Stimulated activated CD4-positive, alpha-beta T cell treated with anti-CD3 and anti-CD28 coated beads, Interleukin-15, amount 100 ng/mL, for 24 hours (primary cell): ENCODE measurements at regions not wholly inside any gene's neighbourhood (a gene's known extent, or its start where the extent isn't known, plus 50 kb on each side); places are given as distances from the start of the nearest gene placed in this dataset.
"Not testable (repeated sequence)": the region's sequence is repeated elsewhere in the genome, so short reads cannot be mapped to it uniquely, and the experiment has no call there.

Experiments
- DNase-seq: peaks from one replicate; pipeline ENCODE4 v3.0.0-alpha.2; 2020

GRCh38 chr5:36786448-36787012 lies 90.0 kb upstream of the NIPBL start:
- no peak for DNase-seq

- DNase-seq, result no peak
Observed at GRCh38 chr5:36787365-36788093, 89.0 kb upstream of the NIPBL start.

GRCh38 chr5:36790847-36791246 lies 85.7 kb upstream of the NIPBL start:
- DNase-seq, result no peak

DNA sequence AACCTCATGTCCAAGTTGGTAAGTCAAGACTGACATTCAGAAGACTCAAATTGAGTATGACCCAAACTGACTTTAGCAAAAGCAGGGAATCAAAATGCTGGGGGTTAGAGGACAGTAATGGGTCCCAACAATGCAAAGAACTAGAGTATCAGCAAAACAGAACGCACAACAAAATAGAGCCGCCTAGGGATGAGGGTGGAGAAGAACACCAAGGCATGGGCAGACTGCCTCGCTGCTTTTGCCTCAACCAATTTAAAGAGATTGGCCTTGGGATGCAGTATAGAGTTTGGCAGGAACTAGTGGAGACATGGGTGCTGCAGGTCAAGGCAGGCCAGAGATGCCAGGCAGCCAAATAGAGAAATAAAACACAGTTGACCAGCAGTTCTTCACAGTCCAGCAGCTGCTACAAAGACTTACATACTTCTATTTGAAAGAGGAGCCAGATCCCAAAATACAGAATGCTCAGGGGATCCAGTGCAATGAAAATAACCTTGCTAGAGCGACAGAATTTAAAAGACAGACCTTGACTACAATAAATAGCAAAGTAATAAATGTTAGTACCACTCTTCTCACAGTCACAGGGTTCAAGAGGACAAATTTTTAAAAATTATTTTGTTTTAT lies 83.9 kb upstream of the NIPBL start:
- DNase-seq, result no peak

- DNase-seq, result no peak
Observed at GRCh38 chr5:36795366-36795765, 81.2 kb upstream of the NIPBL start.

GRCh38 chr5:36796155-36796554 lies 80.4 kb upstream of the NIPBL start:
- no peak for DNase-seq

DNA sequence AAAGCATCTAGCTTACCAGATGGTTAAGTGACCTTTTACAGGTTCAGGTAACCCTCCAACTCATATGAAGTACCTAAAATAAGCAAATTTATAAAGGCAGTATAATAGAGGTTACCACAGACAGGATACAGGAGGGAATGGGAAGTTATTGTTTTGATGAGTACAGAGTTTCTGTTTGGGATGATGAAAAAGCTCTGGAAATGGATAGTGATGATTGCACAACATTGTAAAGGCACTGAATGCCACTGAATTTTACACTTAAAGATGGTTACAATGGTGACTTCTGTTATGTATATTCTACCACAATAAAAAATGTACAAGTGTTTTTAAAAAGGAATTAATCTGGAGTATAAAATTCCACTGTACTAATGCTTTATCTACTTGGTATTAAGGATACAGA lies 75.0 kb upstream of the NIPBL start:
- no peak for DNase-seq

DNA sequence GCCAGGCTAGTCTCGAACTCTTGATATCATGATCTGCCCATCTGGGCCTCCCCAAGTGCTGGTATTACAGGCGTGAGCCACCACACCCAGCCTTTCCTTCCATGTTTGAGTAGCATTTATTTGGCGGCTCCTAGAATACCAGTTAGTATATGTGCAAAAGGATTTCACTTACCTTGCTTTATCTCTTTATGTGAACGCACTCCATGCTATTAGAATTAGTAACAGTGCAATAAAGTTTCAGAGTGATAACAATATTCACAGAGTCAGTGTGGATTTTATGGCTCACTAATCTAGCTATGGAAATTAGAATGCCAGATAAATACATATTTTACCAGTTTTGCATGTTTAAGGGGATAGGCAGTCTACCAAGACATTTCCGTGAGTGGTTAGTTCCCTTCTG lies 74.4 kb upstream of the NIPBL start:
- no peak for DNase-seq

GRCh38 chr5:36813249-36813648 lies 63.3 kb upstream of the NIPBL start:
- not testable (repeated sequence) for DNase-seq

DNA sequence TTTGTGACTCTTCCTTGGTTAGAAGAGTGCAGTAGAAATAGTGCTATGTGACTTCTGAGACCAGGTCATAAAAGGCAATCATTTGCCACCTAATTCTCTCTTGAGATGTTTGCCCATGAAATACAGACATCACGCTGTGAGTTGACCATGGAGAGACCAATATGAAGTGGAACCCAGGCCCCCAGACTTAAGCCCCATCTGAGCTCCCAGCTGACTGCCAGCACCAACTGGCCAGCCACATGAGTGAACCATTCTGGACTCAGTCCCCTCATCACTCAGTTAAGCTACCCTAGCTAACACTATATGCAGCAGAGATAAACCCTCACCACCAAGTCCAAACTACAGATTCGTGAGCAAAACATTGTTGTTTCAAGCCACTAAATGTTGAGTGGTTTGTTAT lies 60.7 kb upstream of the NIPBL start:
- no peak for DNase-seq

- no peak for DNase-seq
Observed at GRCh38 chr5:36820900-36821299, 55.7 kb upstream of the NIPBL start.

GRCh38 chr5:36826694-36827093 lies 49.9 kb upstream of the NIPBL start:
- no peak for DNase-seq
